Loucy (cell line): ENCODE measurements at regions not wholly inside any gene's neighbourhood (a gene's known extent, or its start where the extent isn't known, plus 50 kb on each side); places are given as distances from the start of the nearest gene placed in this dataset.

Experiments
- H2AFZ ChIP-seq: fragments of 200-600 bp; sonication (generic); 2 replicates; pipeline ENCODE4 v1.6.0; 2016; ENCODE audit warnings: antibody characterized with exemption, mild to moderate bottlenecking, low read length, moderate library complexity
- H3F3A ChIP-seq: fragments of 200-600 bp; 2 replicates; pipeline ENCODE4 v1.6.0; 2016; ENCODE audit warnings: antibody characterized with exemption, low read depth, mild to moderate bottlenecking
- H3K27me3 ChIP-seq: fragments of 200-600 bp; sonication (generic); 2 replicates; pipeline ENCODE4 v1.6.1; 2014; ENCODE audit warnings: low read length, mild to moderate bottlenecking; ENCODE audit not compliant: insufficient read depth, poor library complexity, severe bottlenecking
- H3K36me3 ChIP-seq: fragments of 200-600 bp; sonication (generic); 2 replicates; pipeline ENCODE4 v1.6.1; 2016; ENCODE audit warnings: low read length; ENCODE audit not compliant: insufficient read depth
- H3K4me1 ChIP-seq: fragments of 200-600 bp; sonication (generic); 2 replicates; pipeline ENCODE4 v1.5.1; 2014; ENCODE audit warnings: low read length, mild to moderate bottlenecking; ENCODE audit not compliant: insufficient read depth, poor library complexity, severe bottlenecking
- H3K4me2 ChIP-seq: fragments of 200-600 bp; sonication (generic); 2 replicates; pipeline ENCODE4 v1.6.0; 2014; ENCODE audit warnings: antibody characterized with exemption, low read length, low read depth, mild to moderate bottlenecking; ENCODE audit not compliant: poor library complexity, severe bottlenecking
- H3K4me3 ChIP-seq: fragments of 200-600 bp; sonication (generic); 2 replicates; pipeline ENCODE4 v1.5.1; 2014; ENCODE audit warnings: low read length, mild to moderate bottlenecking, mixed read lengths; ENCODE audit not compliant: poor library complexity, severe bottlenecking
- H3K79me2 ChIP-seq: fragments of 200-600 bp; sonication (generic); 2 replicates; pipeline ENCODE4 v1.6.1; 2014; ENCODE audit warnings: low read length; ENCODE audit not compliant: insufficient read depth
- H3K9ac ChIP-seq: fragments of 200-600 bp; sonication (generic); 2 replicates; pipeline ENCODE4 v1.6.0; 2014; ENCODE audit warnings: mild to moderate bottlenecking, low read depth, low read length, moderate library complexity; ENCODE audit not compliant: poor library complexity, severe bottlenecking
- H3K9me2 ChIP-seq: fragments of 200-600 bp; sonication (generic); replicated peaks from 2 replicates; pipeline ENCODE4 v1.6.1; 2016; ENCODE audit warnings: low read depth, low read length, mixed read lengths
- H3K9me3 ChIP-seq: fragments of 200-600 bp; sonication (generic); 2 replicates; pipeline ENCODE4 v1.6.1; 2014; ENCODE audit warnings: mild to moderate bottlenecking, antibody characterized with exemption, low read length, low read depth; ENCODE audit not compliant: insufficient read depth
- H4K20me1 ChIP-seq: fragments of 200-600 bp; sonication (generic); 2 replicates; pipeline ENCODE4 v1.6.0; 2014; ENCODE audit warnings: antibody characterized with exemption, low read length, mild to moderate bottlenecking; ENCODE audit not compliant: insufficient read depth, poor library complexity, severe bottlenecking
- CTCF ChIP-seq: fragments of 200-600 bp; sonication (generic); conservative IDR thresholded peaks from 2 replicates; pipeline ENCODE4 v1.5.1; 2014; ENCODE audit warnings: mild to moderate bottlenecking, antibody characterized with exemption, low read length
- EZH2phosphoT487 ChIP-seq: fragments of 200-600 bp; IDR thresholded peaks from 2 replicates; pipeline ENCODE4 v1.6.1; 2018; ENCODE audit warnings: antibody characterized with exemption, mild to moderate bottlenecking, moderate library complexity, borderline replicate concordance

- Histone ChIP-seq H3K36me3 (no peaks in the 10 kb centered on the region), H3K4me1 (no peaks in the 10 kb centered on the region), H3K79me2 (no peaks in the 10 kb centered on the region), H3K9me3 (0 out of 2 replicates have a peak, but pooled peaks cover 3% of the 10 kb centered on the region), H3K9ac (no peak overlapping the region), H4K20me1 (no peaks in the 10 kb centered on the region), H3F3A (no peaks in the 10 kb centered on the region), H2AFZ (no peak overlapping the region), H3K27me3 (no peaks in the 10 kb centered on the region), H3K4me3 (no peak overlapping the region), H3K4me2 (no peak overlapping the region), H3K9me2 (no peaks in the 10 kb centered on the region)
- TF ChIP-seq CTCF: no peak
- no peak for TF ChIP-seq EZH2phosphoT487
These were observed 107.2 kb upstream of the DDHD1 start for GRCh38 chr14:53260286-53260685.

GRCh38 chr14:53252141-53252540 lies 99.0 kb upstream of the DDHD1 start:
- Histone ChIP-seq H3K9ac (no peak overlapping the region), H3K4me1 (no peaks in the 10 kb centered on the region), H4K20me1 (no peaks in the 10 kb centered on the region), H3K9me2 (no peaks in the 10 kb centered on the region), H3K4me3 (no peak overlapping the region), H3K36me3 (no peaks in the 10 kb centered on the region), H3K27me3 (no peaks in the 10 kb centered on the region), H3K79me2 (no peaks in the 10 kb centered on the region), H3F3A (no peaks in the 10 kb centered on the region), H2AFZ (no peak overlapping the region), H3K4me2 (no peak overlapping the region), H3K9me3 (0 out of 2 replicates have a peak, but pooled peaks cover 3% of the 10 kb centered on the region)
- TF ChIP-seq EZH2phosphoT487 (no peak), CTCF (no peak)

GRCh38 chr14:53249059-53249458 lies 95.9 kb upstream of the DDHD1 start:
- H3K36me3 ChIP-seq: no peaks in the 10 kb centered on the region
- H3K4me2 ChIP-seq: no peak overlapping the region
- H3F3A ChIP-seq: no peaks in the 10 kb centered on the region
- H3K4me1 ChIP-seq: no peaks in the 10 kb centered on the region
- H3K79me2 ChIP-seq: no peaks in the 10 kb centered on the region
- H3K9ac ChIP-seq: no peak overlapping the region
- no peak overlapping the region for H3K4me3 ChIP-seq
- H4K20me1 ChIP-seq: no peaks in the 10 kb centered on the region
- TF ChIP-seq EZH2phosphoT487 (no peak), CTCF (no peak)
- H3K27me3 ChIP-seq: no peaks in the 10 kb centered on the region
- H3K9me3 ChIP-seq: no peaks in the 10 kb centered on the region
- H2AFZ ChIP-seq: no peak overlapping the region
- H3K9me2 ChIP-seq: no peaks in the 10 kb centered on the region
